ENCODE measurements at regions not wholly inside any gene's neighbourhood (a gene's known extent, or its start where the extent isn't known, plus 50 kb on each side); places are given as distances from the start of the nearest gene placed in this dataset.

GRCh38 chr16:51821527-51821926 lies 670.5 kb upstream of the SALL1 start:
- TF ChIP-seq EZH2 (IDR thresholded peaks at IDR 0.05; ENCODE audit: low read depth), result no peak
- TF ChIP-seq CTCF (conservative IDR thresholded peaks at IDR 0.05), result no peak
